Retinal pigment epithelial cell (primary cell): ENCODE measurements at regions not wholly inside any gene's neighbourhood (a gene's known extent, or its start where the extent isn't known, plus 50 kb on each side); places are given as distances from the start of the nearest gene placed in this dataset.
"Not testable (repeated sequence)": the region's sequence is repeated elsewhere in the genome, so short reads cannot be mapped to it uniquely, and the experiment has no call there.

Experiments
- DNase-seq: peaks from one replicate; pipeline ENCODE4 v3.0.0-alpha.2; 2010; ENCODE audit warnings: low read depth
- H3K4me3 ChIP-seq: 2 replicates; pipeline ENCODE4 v1.5.1; 2011; ENCODE audit warnings: mild to moderate bottlenecking, low read length, control low read depth, moderate library complexity
- TF ChIP-seq, protein P1 (sequence below): conservative IDR thresholded peaks from 2 replicates; pipeline ENCODE4 v1.5.1; 2011; ENCODE audit warnings: low read depth, low read length, control low read depth, inconsistent platforms

DNA sequence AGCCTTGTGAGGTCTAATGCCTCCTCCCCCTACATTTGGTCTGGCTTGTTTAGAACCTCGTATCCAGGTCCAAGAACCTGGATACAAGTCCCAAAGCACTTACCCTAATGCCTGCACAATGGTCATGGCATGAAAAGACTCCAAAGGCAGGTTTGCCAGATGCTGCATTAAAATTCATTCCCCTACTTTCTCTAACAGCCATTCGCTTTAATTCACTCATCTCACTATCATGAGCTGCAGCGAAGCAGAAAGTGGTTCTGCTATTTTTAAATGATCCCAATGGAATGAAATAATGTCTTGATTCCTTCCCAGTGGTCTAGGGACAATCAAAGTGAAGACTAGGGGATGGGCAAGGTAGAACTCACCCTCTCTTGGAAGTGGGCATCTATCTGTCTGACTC is 72.5 kb upstream of the MAX start:
- no peak overlapping the region for H3K4me3 ChIP-seq
- TF ChIP-seq, protein P1, sequence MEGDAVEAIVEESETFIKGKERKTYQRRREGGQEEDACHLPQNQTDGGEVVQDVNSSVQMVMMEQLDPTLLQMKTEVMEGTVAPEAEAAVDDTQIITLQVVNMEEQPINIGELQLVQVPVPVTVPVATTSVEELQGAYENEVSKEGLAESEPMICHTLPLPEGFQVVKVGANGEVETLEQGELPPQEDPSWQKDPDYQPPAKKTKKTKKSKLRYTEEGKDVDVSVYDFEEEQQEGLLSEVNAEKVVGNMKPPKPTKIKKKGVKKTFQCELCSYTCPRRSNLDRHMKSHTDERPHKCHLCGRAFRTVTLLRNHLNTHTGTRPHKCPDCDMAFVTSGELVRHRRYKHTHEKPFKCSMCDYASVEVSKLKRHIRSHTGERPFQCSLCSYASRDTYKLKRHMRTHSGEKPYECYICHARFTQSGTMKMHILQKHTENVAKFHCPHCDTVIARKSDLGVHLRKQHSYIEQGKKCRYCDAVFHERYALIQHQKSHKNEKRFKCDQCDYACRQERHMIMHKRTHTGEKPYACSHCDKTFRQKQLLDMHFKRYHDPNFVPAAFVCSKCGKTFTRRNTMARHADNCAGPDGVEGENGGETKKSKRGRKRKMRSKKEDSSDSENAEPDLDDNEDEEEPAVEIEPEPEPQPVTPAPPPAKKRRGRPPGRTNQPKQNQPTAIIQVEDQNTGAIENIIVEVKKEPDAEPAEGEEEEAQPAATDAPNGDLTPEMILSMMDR = no peak
- DNase-seq = no peak

DNA sequence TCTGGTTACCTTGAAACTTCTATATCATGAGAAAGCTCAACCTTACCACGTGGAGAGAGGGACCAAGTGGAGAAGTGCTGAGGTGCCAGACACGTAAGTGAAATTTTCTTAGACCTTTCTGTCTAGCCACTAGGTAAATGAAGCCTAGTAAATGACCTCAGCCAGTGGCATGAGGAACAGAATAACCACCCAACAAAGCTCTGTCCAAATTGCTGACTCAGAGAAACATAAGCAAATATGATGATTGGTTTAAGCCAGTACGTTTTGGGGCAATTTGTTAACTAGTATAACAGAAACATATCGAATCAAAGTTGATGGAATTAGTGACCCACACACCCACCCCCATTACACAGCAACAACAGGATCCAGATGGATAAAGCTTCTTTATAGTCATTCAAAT is 75.2 kb upstream of the MAX start:
- no peak for DNase-seq
- TF ChIP-seq, protein P1 = no peak
- no peak overlapping the region for H3K4me3 ChIP-seq

DNA sequence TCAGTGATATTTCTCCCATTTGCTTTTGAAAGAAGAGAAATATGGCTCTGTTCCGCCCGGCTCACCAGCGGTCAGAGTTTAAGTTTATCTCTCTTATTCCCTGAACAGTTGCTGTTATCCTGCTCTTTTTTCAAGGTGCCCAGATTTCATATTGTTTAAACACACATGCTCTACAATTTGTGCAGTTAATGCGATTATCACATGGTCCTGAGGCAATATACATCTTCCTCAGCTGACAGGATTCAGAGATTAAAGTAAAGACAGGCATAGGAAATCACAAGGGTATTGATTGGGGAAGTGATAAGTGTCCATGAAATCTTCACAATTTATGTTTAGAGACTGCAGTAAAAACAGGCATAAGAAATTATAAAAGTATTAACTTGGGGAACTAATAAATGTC is 76.9 kb upstream of the MAX start:
- H3K4me3 ChIP-seq, DNase-seq: not testable (repeated sequence)

DNA sequence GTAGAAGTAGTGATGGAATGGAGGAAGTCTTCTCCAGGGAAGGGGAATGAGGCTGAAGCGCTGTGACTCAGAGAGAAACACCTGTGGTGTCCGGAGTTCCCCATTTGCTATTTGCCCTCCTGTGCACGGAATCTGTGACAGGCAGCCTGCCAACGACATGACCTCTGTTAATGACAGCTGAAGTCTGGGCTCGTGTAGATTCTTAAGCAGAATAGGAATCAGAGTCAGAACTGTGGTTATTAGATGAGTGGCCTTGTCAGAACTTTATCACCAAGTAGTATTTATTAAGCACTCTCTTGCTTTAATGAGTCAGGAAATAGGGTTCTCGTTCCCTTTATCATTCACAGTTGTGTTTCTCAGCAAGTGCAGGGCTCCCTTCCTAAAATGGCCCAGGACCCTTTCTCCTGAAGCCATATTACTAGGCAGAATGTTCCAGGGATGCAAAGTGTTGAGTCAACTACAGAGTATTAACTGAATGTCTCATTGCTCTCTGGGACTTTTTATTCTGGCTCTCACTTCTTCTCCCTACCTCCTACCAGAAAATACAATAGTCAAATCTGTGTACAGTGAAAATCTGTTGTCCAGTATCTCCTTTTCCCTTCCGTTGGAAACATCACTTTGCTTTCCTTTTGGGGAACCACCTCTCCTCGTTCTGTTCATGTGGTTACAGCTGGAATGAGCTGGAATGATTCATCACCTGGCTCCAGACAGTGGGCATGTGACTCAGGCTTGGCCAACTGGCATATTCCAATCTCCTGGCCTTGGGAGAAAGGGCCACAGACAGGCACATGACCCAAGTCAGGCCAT is 77.8 kb upstream of the MAX start:
- TF ChIP-seq, protein P1 = no peak
- no peak overlapping the region for H3K4me3 ChIP-seq
- peak; percentile 36 for DNase-seq

DNA sequence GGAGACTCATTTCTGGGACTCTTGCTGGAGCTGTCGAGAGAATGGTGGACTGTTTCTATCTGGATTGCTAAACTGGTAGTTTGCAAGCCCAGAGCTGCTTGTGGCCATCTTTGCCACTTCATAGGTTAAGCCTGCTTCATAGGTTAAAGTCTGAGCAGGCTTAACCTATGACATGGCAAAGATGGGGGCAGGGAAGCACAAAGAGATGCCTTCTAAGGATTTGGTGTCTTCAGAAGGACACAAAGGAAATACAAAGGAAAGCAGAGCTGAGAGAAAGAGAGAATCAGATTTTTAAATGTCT is 78.4 kb upstream of the MAX start:
- TF ChIP-seq, protein P1 = no peak
- H3K4me3 ChIP-seq = no peak overlapping the region
- no peak for DNase-seq

DNA sequence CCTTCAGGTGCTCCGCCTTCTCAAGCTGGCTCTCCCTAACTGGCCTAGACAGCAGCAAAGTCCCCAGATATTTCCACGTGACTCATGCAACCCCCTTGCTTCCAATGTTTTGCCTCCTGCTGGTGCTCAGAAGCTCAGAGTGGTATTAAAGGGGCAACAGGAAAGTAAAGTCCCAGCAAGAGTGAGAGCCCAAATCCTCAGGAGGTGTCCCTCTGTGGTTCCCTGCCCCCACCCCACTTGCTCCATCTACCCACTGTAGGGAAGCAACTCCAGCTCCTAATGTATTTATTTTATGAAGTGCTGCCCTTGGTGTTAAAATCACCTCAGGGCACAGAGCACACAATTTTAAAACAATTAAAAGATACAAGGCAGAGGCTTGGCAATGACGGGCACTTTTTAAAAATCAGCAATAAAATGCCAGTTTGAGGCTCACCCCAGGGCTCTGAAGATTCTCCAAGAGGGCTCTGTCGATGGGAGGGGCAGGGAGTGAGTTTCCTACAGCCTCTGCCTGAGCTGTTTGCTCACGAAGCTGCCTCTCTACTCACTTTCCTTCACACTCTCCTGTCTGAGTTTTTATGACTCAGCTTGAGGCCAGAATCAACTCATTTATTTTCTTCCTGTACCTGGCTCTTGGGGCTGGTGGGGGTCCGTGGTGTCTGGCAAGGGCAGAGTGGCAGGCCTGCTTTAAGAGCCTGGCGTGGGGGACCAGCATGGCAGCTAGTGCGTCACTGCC is 81.9 kb upstream of the MAX start:
- TF ChIP-seq, protein P1 = no peak
- DNase-seq = no peak
- H3K4me3 ChIP-seq = no peak overlapping the region

DNA sequence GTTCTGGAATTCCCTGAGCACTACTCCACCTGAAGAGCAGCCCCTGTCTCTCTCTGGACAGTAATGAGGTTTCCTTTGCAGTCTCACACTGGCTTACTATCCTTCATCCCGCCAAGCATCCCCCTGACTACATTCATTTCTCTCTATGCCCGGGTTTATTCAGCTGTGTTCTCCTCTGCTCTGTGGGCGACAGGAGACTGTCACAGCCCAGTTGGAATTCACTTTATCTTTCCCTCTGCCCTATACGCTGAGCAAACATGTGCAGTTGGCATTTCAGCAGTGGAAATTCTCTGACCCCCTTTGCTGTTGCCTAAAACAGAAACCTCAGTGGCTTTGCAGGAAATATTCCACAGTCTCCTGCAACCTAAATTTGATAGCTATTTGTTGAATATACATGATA is 83.5 kb upstream of the MAX start:
- no peak for DNase-seq
- TF ChIP-seq, protein P1 = no peak
- H3K4me3 ChIP-seq = no peak overlapping the region
